ENCODE measurements at regions not wholly inside any gene's neighbourhood (a gene's known extent, or its start where the extent isn't known, plus 50 kb on each side); places are given as distances from the start of the nearest gene placed in this dataset.

- Histone ChIP-seq H4K20me1 (replicated peaks; ENCODE audit: control insufficient read depth, insufficient read depth, low read length) (no peaks in the 10 kb centered on the region), H3K9me3 (replicated peaks; ENCODE audit: control insufficient read depth, insufficient read depth, low read depth, low read length) (no peaks in the 10 kb centered on the region), H3K36me3 (ENCODE audit: control insufficient read depth, insufficient read depth, low read length) (no peaks in the 10 kb centered on the region), H3K4me1 (replicated peaks in 1 of 2; ENCODE audit: control insufficient read depth in 2 of 2, insufficient read depth in 2 of 2, low read length in 2 of 2) (no peaks in the 10 kb centered on the region), H3K27ac (ENCODE audit: extremely low read depth, low read depth, low read length) (no peak overlapping the region), H3K9ac (ENCODE audit: insufficient read depth in 1 of 2, low read depth in 2 of 2, low read length in 2 of 2) (no peak overlapping the region), H3K4me2 (ENCODE audit: insufficient read depth, low read length) (no peak overlapping the region), H2AFZ (ENCODE audit: low read depth, low read length) (no peak overlapping the region), H3K9me1 (ENCODE audit: control insufficient read depth, insufficient read depth, low read length) (no peaks in the 10 kb centered on the region), H3K79me2 (ENCODE audit: control insufficient read depth, insufficient read depth, low read length) (no peaks in the 10 kb centered on the region), H3K27me3 (ENCODE audit: control insufficient read depth in 2 of 2, insufficient read depth in 2 of 2, low read length in 2 of 2) (no peaks in the 10 kb centered on the region), H3K4me3 (no peak overlapping the region)
- WGBS (ENCODE audit: insufficient coverage, low coverage, missing lambda C conversion rate), result 0% methylated on average over 1 of the region's 1 CpG
- intact Hi-C loops (cut with micrococcal nuclease), result no loop called here
- DNase-seq (ENCODE audit: extremely low read depth in 1 of 4, low spot score in 3 of 4), result no peak
- in situ Hi-C loops (cut with MboI), result no loop called here
- ChIA-PET CTCF (ENCODE audit: low intra/inter-chr PET ratio) (no interaction called here), POLR2A (no interaction called here)
- TF ChIP-seq, protein P1, sequence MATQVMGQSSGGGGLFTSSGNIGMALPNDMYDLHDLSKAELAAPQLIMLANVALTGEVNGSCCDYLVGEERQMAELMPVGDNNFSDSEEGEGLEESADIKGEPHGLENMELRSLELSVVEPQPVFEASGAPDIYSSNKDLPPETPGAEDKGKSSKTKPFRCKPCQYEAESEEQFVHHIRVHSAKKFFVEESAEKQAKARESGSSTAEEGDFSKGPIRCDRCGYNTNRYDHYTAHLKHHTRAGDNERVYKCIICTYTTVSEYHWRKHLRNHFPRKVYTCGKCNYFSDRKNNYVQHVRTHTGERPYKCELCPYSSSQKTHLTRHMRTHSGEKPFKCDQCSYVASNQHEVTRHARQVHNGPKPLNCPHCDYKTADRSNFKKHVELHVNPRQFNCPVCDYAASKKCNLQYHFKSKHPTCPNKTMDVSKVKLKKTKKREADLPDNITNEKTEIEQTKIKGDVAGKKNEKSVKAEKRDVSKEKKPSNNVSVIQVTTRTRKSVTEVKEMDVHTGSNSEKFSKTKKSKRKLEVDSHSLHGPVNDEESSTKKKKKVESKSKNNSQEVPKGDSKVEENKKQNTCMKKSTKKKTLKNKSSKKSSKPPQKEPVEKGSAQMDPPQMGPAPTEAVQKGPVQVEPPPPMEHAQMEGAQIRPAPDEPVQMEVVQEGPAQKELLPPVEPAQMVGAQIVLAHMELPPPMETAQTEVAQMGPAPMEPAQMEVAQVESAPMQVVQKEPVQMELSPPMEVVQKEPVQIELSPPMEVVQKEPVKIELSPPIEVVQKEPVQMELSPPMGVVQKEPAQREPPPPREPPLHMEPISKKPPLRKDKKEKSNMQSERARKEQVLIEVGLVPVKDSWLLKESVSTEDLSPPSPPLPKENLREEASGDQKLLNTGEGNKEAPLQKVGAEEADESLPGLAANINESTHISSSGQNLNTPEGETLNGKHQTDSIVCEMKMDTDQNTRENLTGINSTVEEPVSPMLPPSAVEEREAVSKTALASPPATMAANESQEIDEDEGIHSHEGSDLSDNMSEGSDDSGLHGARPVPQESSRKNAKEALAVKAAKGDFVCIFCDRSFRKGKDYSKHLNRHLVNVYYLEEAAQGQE (IDR thresholded peaks at IDR 0.05; ENCODE audit: borderline replicate concordance), result no peak
- TF ChIP-seq, protein P1 (CRISPR knock-in tag; IDR thresholded peaks at IDR 0.05; ENCODE audit: low read depth), result no peak
- TF ChIP-seq KDM5B (IDR thresholded peaks at IDR 0.05; ENCODE audit: insufficient replicate concordance, low read depth, low read length), result no peak
- TF ChIP-seq NFIC (IDR thresholded peaks at IDR 0.05), result 0 out of 2 replicates have a peak, but pooled peaks have one; percentile 13
- FAIRE-seq, result no peak
- no TSS peak for BruUV-seq (replicated peaks)
- ATAC-seq, result no peak
Observed at GRCh38 chr4:11546391-11547175, 117.9 kb upstream of the HS3ST1 start.

Data from K562 (cell line).